Hematopoietic multipotent progenitor cell treated with erythropoietin and hydrocortisone succinate and interleukin-3 and kit ligand, for 6 days (in vitro differentiated cells): ENCODE measurements at regions not wholly inside any gene's neighbourhood (a gene's known extent, or its start where the extent isn't known, plus 50 kb on each side); places are given as distances from the start of the nearest gene placed in this dataset.
"Not testable (repeated sequence)": the region's sequence is repeated elsewhere in the genome, so short reads cannot be mapped to it uniquely, and the experiment has no call there.

ENCODE experiments used
- DNase-seq: peaks from one replicate; pipeline ENCODE4 v3.0.0-alpha.2; 2015

DNA sequence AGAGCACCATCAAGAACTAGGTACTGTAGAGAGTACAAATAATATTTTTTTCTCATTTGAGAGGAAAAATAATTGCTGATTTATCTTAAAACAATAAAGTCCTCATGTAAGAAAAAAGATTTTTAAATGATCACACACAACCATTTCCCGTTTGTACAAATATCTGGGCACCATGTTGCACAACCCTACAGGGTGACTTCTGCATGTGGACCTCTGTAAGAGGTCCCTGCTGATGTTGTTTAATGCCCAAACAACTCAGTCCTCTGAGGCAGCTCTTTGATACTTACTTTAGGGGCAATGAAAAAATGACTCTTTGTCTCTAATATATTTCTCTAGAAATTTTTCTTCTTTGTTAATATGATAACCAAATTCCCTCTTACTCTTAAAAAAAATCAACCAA is 168.1 kb upstream of the SATB1 start:
- peak; percentile 13 for DNase-seq

- DNase-seq, result no peak
Observed at GRCh38 chr3:18591120-18591519, 166.0 kb upstream of the SATB1 start.

DNA sequence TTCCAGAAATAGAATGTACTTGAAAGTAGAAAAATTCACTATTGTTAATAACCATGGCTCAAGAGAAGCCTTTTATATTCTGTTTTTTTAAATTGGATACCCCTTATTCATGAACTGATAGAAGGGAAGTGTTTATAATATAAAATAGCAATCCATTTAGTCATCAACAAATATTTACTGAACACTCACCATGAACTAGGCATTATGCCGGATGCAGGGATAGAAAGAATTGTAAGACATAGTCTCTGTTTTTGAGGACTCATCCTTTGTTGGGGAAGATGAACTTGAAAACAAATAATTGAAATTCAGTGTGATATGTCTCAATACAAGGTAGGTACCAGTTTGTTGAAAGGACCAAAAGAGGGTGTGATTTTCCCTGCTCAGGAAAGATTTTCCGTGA is 160.9 kb upstream of the SATB1 start:
- no peak for DNase-seq

- DNase-seq, result no peak
Observed at GRCh38 chr3:18585004-18585968, 160.1 kb upstream of the SATB1 start.

GRCh38 chr3:18580268-18580667 is 155.1 kb upstream of the SATB1 start:
- DNase-seq, result peak; percentile 62

DNA sequence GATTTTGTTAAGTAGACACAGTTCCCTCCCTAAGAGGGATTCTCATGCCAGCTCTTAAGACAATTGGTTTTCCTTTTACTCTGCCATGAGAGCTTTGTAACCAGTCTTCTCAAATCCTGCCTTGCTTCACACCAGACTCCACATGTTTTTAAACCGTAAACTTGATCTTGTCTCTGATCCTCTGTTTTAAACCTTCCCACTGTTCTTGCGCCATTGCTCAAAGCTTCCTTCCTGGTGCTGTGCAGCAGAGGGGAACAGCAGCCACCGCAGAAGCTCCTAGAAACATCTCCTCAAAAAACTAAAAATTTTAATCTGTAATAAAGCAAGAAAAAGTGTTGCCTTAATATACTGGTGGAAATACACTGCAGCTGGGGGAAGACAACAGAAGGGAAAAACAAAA is 154.5 kb upstream of the SATB1 start:
- no peak for DNase-seq

- DNase-seq, result no peak
Observed at GRCh38 chr3:18575573-18575972, 150.4 kb upstream of the SATB1 start.

DNA sequence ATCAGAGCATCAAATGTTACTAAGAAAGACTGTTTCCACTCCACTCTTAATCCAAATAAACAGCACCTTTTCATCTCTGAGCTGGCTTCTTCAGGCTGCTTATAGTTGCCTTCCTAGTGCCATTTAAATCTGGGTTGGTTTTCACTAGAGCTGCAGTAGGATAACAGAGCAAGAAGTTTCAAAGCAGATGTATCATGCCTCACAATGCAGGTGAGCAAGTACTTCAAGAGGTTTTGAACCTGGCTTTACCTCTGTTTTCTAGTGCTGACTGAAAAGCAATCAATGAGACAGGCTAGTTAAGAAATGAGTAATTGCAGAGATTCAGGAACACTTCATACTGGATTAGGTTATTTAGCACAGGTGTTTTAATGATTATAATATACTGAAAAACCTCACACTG is 147.7 kb upstream of the SATB1 start:
- no peak for DNase-seq

GRCh38 chr3:18567293-18567692 is 142.2 kb upstream of the SATB1 start:
- DNase-seq, result no peak

DNA sequence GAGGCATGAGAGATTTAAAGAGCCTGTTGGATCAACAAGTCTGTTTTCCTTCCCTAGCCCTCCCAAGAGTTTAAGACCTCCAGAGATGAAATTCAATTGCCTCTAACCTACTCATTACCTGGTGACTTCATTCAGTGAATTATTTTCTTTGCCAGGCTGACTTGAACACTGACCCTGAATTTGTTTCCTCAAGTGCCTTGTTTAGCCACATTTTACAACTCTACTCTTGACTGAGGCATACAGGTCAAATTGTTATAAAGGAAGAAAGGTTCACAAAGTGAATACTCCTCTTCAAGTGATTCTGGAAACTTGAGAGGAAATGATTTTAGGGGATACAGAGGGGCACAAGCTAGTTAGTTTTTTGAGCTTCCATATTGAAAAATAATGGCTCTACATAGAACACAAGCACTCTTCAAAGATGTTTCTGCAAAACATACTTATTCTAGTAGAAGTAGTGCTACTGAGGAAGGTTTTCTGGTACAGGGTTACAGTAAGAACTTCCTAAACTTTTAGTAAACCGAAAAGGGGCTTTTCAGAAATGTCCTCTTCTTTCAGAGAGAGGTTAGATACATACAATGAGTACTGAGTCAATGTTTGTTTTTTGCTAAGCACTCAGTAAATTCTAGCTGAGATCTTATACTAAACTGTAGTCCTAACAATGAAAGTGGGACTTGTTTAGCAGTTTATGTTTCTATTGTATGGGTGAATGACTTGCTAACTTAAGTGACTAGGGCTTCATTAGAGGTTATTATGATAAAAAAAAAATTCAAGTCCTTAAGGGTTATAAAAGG is 137.4 kb upstream of the SATB1 start:
- no peak for DNase-seq

GRCh38 chr3:18559331-18559842 is 134.2 kb upstream of the SATB1 start:
- DNase-seq, result peak; percentile 79

DNA sequence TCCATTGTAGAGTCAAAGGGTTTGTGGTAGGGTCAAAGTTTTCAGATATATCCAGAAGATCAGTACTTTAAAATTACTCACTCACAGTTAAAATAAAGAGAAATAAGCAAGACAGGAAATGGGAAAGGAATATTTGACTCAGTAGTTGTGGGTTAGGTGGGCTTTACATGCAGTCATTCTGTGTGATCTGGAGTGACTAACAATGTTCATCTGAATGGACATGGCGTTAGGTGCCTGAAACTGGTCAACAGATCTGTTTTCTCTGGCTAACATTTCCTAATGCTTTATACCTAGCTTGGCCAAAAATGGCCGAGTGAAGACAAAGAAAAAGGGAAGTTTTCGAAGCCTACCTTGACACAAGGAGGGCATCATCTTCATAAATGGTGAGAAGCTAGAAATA is 133.4 kb upstream of the SATB1 start:
- no peak for DNase-seq

DNA sequence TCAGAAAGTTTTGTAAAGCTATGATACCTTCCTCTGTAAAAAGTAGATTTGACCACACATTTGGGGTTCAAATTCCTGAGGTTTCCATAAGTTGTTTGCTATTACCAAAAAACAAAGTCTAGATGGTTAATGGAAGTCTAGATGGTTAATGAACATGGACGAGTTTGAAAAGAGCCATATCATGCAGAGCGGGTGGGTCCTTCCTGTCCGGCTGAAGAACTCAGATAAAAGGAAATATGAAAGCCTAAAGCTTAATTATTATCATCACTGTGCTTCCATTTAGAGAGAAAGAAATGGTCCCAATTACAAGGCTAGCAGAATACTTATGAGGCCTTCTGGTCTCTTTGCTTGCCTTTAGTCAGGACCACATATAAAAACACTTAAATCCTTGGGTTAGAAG is 132.1 kb upstream of the SATB1 start:
- DNase-seq, result peak; percentile 78

DNA sequence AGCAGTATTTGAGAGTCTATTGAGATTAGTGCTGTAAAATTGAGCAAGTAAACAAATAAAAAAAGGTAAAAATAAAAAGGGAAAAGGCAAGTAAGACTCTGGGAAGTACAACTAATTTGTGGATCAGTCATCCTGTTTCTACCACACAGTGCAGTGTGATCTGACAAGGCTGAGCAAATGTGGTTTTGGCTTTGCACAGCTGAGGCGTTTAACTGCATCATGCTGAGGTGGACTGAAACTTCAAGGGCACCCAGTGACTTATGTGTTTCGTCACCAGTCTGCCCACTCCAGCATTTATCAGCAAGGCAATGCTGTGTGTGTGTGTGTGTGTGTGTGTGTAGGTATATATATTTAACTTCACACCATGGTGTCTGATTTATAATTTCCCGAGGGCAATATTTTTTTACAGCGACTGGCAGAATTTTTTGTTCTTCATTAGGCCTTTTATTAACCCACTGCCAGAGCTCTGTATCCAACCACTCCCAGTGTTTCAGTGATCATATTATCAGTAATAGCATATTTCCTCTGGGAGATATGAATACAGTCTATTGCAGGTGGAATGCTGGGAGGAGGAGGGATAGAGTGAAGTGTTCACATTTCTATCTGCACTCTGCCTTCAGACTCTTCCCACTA is 131.5 kb upstream of the SATB1 start:
- peak; percentile 77 for DNase-seq

DNA sequence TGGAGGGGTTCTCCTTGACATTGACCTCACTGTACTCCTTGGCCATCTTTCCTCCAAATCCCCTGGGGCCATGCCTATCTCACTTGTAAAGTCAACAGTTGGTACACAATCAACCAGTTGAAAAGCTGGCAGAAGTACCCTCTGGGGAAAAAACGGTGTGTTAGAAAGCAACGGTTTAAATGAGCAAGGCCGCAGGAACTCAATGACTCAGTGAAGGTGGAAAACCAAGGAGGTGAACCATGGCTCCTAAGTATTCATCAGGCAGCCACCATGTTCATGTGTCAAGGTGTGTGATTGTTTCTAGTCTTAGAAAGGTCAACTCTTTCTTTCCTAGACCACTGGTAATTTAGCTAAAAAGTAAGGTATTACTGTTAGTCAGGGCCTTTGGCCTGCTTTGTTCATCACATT is 130.9 kb upstream of the SATB1 start:
- DNase-seq, result no peak

- DNase-seq, result not testable (repeated sequence)
Observed at GRCh38 chr3:18552579-18553105, 127.5 kb upstream of the SATB1 start.

GRCh38 chr3:18546632-18547031 is 121.5 kb upstream of the SATB1 start:
- DNase-seq, result no peak

DNA sequence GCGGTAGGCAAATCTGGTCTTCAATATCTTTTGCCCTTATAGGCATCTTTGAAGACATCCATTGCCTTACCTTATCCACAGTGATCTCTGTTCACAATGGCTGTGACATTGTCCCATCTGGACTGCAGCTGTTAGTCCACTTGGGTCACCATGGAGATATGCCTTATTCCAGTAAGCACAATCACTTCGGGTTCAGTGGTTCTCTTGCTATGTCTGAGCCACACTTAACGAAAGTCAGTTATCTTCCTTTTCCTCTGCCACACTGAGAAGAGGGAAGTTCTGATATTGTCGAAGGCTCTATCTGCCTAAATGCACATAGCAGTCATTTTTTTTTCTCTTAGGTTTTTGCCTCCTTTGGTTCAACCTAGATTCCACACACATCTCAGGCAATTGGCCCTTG is 119.0 kb upstream of the SATB1 start:
- peak; percentile 43 for DNase-seq

DNA sequence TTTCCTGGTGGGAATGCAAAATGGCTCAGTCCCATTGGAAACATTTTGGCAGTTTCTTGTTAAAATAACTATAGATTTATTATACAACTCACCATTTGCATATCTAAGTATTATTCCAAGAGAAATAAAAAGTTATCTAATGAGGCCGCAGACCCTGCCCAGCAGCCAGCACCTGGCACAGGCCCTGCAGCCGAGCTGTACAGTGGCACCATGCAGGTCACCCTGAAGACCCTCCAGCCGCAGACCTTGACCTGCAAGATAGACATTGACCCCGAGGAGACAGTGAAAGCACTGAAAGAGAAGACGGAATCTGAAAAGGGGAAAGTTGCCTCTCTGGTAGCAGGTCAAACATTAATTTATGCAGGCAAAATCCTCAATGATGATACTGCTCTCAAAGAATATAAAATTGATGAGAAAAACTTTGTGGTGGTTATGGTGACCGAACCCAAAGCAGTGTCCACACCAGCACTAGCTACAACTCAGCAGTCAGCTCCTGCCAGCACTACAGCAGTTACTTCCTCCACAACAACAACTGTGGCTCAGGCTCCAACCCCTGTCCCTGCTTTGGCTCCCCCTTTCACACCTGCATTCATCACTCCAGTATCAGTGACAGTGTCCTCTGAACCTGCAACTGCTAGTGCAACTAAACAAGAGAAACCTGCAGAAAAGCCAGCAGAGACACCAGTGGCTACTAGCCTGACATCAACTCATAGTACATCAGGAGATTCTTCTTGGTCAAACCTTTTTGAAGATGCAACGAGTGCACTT is 113.5 kb upstream of the SATB1 start:
- no peak for DNase-seq

DNA sequence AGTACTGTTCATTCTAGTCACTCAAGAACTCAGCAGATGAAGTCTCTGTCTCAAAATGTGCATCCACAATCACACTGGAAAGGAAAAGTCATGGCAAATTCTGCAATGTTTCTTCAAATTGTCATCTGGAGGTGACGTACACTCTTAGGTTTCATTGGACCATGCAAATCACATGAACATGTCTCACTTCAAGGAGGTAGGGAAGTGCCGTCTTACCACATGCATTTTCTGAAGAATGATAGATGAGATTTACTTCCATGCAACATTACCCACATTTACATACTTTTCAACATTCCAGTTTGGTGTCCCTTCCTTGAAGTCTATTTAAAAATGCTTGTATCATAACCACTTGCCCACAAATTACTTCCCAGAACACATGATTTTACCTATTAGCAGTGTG is 107.9 kb upstream of the SATB1 start:
- no peak for DNase-seq

DNA sequence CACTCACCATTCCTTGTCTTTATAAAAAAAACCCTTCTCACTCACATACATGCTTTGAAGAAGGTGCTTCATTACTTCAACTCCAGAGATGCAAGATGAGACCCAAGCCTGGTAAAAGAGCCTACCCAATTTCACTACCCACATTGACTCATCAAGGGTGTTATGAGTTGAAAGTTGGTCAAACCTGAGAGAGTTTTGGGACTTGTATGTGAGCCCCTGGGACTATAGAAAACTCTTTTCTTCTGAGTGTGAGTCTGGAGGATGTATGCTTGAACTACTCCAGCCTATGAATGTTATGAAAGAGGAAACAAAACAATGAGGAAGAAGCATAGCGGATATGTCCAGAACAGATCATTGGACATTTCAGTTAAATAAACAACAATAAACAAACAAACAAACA is 106.5 kb upstream of the SATB1 start:
- no peak for DNase-seq

GRCh38 chr3:18529631-18530030 is 104.5 kb upstream of the SATB1 start:
- no peak for DNase-seq
